ENCODE measurements at regions not wholly inside any gene's neighbourhood (a gene's known extent, or its start where the extent isn't known, plus 50 kb on each side); places are given as distances from the start of the nearest gene placed in this dataset.
"Not testable (repeated sequence)": the region's sequence is repeated elsewhere in the genome, so short reads cannot be mapped to it uniquely, and the experiment has no call there.

DNA sequence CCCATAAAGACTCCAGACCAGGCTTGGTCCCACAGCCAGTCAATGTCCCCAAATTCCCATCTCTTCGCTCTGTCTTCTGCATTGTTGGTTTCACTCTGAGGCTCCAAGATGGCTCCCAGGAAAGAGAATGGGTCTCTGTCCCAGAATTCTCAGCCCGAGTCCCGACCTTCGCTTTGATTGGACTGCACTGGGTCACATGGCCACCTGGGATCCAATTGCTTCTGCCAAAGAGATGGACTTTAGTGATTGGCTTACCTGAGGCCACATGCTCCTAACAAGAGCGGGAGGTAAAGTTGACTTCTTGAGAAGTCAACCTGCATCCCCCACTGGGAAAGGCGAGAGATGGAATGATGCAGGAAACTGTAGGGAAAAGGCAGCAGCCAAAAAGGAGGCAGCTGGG lies 104.7 kb upstream of the PMEPA1 start:
- no peak for DNase-seq (ENCODE audit: low read depth in 1 of 2, low spot score in 1 of 2)
- TF ChIP-seq, protein P1, sequence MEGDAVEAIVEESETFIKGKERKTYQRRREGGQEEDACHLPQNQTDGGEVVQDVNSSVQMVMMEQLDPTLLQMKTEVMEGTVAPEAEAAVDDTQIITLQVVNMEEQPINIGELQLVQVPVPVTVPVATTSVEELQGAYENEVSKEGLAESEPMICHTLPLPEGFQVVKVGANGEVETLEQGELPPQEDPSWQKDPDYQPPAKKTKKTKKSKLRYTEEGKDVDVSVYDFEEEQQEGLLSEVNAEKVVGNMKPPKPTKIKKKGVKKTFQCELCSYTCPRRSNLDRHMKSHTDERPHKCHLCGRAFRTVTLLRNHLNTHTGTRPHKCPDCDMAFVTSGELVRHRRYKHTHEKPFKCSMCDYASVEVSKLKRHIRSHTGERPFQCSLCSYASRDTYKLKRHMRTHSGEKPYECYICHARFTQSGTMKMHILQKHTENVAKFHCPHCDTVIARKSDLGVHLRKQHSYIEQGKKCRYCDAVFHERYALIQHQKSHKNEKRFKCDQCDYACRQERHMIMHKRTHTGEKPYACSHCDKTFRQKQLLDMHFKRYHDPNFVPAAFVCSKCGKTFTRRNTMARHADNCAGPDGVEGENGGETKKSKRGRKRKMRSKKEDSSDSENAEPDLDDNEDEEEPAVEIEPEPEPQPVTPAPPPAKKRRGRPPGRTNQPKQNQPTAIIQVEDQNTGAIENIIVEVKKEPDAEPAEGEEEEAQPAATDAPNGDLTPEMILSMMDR (IDR thresholded peaks at IDR 0.05; ENCODE audit: insufficient read depth, low read length) = no peak
- Histone ChIP-seq H3K27me3 (ENCODE audit: insufficient read depth, poor library complexity, severe bottlenecking) (no peaks in the 10 kb centered on the region), H3K27ac (replicated peaks) (no peak overlapping the region), H3K4me3 (replicated peaks; ENCODE audit: insufficient read depth, low read length) (no peak overlapping the region)

DNA sequence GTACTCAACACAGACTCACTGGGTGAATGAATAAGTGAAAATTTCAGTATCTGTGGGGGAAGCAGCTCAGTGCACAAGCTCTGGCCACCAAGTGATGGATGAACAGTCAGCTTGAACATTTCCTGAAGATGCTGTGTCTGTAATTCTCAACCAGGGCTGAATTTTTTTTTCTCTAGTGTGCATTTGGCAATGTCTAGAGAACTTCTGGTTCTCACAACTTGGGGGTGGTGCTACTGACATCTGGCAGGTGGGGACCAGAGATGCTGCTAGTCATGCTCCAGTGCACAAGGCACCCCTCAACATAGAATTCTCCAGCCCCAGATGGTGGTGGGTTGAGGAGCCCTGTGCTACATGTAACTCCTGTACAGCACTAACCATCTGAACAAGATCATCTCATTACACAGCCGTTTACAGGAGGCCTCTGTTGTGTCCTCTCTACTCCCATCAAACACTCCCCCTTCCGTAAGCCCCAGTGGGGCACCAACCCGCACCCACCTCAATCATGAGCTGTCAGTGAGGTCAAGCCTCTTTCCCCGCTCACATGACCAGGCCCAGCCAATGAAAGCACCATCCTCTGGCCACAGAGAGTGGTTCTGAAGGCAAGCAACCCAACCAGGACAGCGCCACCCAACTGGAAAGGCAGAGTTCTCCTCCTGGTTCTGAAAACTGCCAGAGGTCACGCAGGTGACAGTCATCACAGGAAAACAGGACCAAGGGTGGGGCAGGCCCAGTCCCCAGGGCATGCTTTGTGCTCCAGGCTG lies 103.9 kb upstream of the PMEPA1 start:
- TF ChIP-seq, protein P2, sequence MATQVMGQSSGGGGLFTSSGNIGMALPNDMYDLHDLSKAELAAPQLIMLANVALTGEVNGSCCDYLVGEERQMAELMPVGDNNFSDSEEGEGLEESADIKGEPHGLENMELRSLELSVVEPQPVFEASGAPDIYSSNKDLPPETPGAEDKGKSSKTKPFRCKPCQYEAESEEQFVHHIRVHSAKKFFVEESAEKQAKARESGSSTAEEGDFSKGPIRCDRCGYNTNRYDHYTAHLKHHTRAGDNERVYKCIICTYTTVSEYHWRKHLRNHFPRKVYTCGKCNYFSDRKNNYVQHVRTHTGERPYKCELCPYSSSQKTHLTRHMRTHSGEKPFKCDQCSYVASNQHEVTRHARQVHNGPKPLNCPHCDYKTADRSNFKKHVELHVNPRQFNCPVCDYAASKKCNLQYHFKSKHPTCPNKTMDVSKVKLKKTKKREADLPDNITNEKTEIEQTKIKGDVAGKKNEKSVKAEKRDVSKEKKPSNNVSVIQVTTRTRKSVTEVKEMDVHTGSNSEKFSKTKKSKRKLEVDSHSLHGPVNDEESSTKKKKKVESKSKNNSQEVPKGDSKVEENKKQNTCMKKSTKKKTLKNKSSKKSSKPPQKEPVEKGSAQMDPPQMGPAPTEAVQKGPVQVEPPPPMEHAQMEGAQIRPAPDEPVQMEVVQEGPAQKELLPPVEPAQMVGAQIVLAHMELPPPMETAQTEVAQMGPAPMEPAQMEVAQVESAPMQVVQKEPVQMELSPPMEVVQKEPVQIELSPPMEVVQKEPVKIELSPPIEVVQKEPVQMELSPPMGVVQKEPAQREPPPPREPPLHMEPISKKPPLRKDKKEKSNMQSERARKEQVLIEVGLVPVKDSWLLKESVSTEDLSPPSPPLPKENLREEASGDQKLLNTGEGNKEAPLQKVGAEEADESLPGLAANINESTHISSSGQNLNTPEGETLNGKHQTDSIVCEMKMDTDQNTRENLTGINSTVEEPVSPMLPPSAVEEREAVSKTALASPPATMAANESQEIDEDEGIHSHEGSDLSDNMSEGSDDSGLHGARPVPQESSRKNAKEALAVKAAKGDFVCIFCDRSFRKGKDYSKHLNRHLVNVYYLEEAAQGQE (IDR thresholded peaks at IDR 0.05; ENCODE audit: insufficient replicate concordance, low read depth) = no peak
- no peak for TF ChIP-seq SPI1 (IDR thresholded peaks at IDR 0.05; ENCODE audit: borderline replicate concordance, low read depth)
- TF ChIP-seq, protein P1 (IDR thresholded peaks at IDR 0.05; ENCODE audit: insufficient read depth, low read length) = no peak
- no peak for TF ChIP-seq POLR2AphosphoS5 (IDR thresholded peaks at IDR 0.05; ENCODE audit: low read depth)
- no peak for TF ChIP-seq GABPA (IDR thresholded peaks at IDR 0.05; ENCODE audit: low read depth)
- DNase-seq (ENCODE audit: low read depth in 1 of 2, low spot score in 1 of 2) = no peak
- Histone ChIP-seq H3K4me3 (replicated peaks; ENCODE audit: insufficient read depth, low read length) (no peak overlapping the region), H3K27ac (replicated peaks) (no peak overlapping the region), H3K27me3 (ENCODE audit: insufficient read depth, poor library complexity, severe bottlenecking) (no peaks in the 10 kb centered on the region)

DNA sequence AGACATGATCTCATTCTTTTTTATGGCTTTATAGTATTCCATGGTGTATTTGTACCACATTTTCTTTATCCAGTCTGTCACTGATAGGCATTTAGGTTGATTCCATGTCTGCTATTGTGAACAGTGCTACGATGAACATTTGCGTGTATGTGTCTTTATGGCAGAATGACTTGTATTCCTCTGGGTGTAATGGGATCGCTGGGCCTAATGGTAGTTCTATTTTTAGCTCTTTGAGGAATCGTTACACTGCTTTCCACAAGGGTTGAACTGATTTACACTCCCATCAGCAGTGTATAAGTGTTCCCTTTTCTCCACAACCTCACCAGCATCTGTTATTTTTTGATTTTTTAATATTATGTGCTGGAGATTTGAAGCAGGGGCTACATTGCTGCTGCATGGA lies 102.8 kb upstream of the PMEPA1 start:
- not testable (repeated sequence) for H3K4me3 ChIP-seq (replicated peaks; ENCODE audit: insufficient read depth, low read length); H3K27ac ChIP-seq (replicated peaks); H3K27me3 ChIP-seq (ENCODE audit: insufficient read depth, poor library complexity, severe bottlenecking); DNase-seq (ENCODE audit: low read depth in 1 of 2, low spot score in 1 of 2)

DNA sequence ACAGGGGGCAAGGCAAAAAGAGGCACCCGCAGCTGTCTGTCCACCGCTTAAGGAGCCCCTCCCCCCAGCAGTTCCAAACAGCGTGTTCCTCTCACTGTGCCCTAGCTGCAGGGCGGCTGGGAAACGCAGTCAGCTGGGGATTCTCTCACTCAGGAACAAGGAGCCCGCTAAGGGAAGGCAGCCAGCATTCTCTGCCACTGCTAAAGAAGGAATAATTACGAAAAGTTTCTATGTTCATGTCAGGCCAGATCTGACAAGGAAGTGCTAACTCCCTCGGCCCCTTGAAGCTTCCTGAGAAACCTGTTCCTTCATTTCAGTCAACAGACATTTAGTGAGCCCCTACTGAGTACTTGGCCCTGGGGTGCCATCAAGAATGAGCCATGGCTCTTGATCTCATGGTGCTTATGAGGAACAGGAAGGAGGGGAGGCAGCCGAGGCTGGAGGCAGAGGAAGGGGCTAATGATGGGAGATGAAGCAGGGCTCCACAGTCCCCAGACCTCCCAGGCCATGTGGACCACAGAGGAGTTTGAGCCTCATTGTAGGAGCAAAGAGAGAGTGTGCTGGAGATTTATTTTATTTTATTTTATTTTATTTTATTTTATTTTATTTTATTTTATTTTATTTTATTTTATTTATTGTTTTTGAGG lies 101.7 kb upstream of the PMEPA1 start:
- Histone ChIP-seq H3K27me3 (ENCODE audit: insufficient read depth, poor library complexity, severe bottlenecking) (no peaks in the 10 kb centered on the region), H3K27ac (replicated peaks) (no peak overlapping the region), H3K4me3 (replicated peaks; ENCODE audit: insufficient read depth, low read length) (no peak overlapping the region)
- TF ChIP-seq SPI1 (IDR thresholded peaks at IDR 0.05; ENCODE audit: borderline replicate concordance, low read depth) (no peak), GABPA (IDR thresholded peaks at IDR 0.05; ENCODE audit: low read depth) (no peak), POLR2AphosphoS5 (IDR thresholded peaks at IDR 0.05; ENCODE audit: low read depth) (no peak)
- TF ChIP-seq, protein P2 (IDR thresholded peaks at IDR 0.05; ENCODE audit: insufficient replicate concordance, low read depth) = no peak
- TF ChIP-seq, protein P1 (IDR thresholded peaks at IDR 0.05; ENCODE audit: insufficient read depth, low read length) = no peak
- no peak for DNase-seq (ENCODE audit: low read depth in 1 of 2, low spot score in 1 of 2)
